ENCODE measurements at regions not wholly inside any gene's neighbourhood (a gene's known extent, or its start where the extent isn't known, plus 50 kb on each side); places are given as distances from the start of the nearest gene placed in this dataset.

DNA sequence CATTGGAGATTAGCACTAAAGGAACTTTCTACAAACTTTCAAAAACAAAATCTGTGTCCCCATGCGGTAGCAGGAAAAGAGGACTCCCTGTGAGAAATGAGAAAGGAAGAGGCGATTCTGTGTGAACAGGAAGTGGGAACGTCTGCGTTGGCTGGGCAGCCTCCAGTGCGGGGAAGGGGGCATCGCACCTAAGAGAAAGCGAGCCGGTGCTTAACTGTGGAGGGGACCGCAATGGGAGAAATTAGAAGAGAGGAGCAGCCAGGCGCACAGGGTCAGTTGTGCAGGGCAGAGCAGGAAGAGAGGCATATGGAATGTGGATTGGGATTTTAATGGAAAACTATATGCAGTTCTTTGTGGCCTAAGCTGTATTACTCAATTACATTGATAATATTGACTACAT is 77.4 kb upstream of the DOCK9 start:
- no peaks in the 10 kb centered on the region for H3K36me3 ChIP-seq (ENCODE audit: insufficient read depth, insufficient read length, low read length)
- no peak for TF ChIP-seq YY1 (IDR thresholded peaks at IDR 0.05; ENCODE audit: insufficient read depth, insufficient read length)
- TF ChIP-seq ZNF274 (IDR thresholded peaks at IDR 0.05; ENCODE audit: low read depth, low read length): no peak
- TF ChIP-seq SUZ12 (IDR thresholded peaks at IDR 0.05; ENCODE audit: extremely low read depth, insufficient read depth, insufficient read length): no peak
- H3K9ac ChIP-seq (ENCODE audit: insufficient read length, low read depth): no peak overlapping the region
- no peak for DNase-seq (ENCODE audit: low read depth, low spot score)
- no peaks in the 10 kb centered on the region for H3K27me3 ChIP-seq (ENCODE audit: insufficient read depth, insufficient read length)
- peaks cover 4% of the 10 kb centered on the region for H3K4me1 ChIP-seq (ENCODE audit: insufficient read depth, insufficient read length)
- no peak overlapping the region for H3K4me3 ChIP-seq (ENCODE audit: insufficient read length, low read depth)
- H3K9me3 ChIP-seq (ENCODE audit: insufficient read depth, low read length): no peaks in the 10 kb centered on the region

DNA sequence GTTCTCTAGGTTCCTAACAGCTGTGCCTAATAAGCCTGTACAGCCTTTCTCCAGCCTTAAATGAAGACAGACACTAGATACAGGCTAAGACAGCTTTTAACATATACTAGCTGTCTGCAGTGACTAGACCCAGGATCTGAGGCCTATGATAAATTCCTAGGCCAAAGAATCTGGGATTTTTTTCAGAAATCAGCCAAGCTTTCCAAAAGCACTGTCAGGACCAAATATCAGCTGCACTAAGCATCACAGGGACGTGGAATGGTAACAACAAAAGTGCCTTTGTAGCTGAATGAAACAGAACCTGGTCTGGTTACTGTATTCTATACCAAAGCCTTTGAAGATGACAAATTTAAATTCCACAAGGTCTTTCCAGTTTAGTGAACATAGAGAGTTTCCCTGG is 77.9 kb upstream of the DOCK9 start:
- no peak for TF ChIP-seq SUZ12 (IDR thresholded peaks at IDR 0.05; ENCODE audit: extremely low read depth, insufficient read depth, insufficient read length)
- TF ChIP-seq YY1 (IDR thresholded peaks at IDR 0.05; ENCODE audit: insufficient read depth, insufficient read length): no peak
- no peak for TF ChIP-seq ZNF274 (IDR thresholded peaks at IDR 0.05; ENCODE audit: low read depth, low read length)
- H3K36me3 ChIP-seq (ENCODE audit: insufficient read depth, insufficient read length, low read length): no peaks in the 10 kb centered on the region
- H3K9me3 ChIP-seq (ENCODE audit: insufficient read depth, low read length): no peaks in the 10 kb centered on the region
- H3K27me3 ChIP-seq (ENCODE audit: insufficient read depth, insufficient read length): no peaks in the 10 kb centered on the region
- peaks cover 4% of the 10 kb centered on the region for H3K4me1 ChIP-seq (ENCODE audit: insufficient read depth, insufficient read length)
- no peak overlapping the region for H3K9ac ChIP-seq (ENCODE audit: insufficient read length, low read depth)
- DNase-seq (ENCODE audit: low read depth, low spot score): no peak
- no peak overlapping the region for H3K4me3 ChIP-seq (ENCODE audit: insufficient read length, low read depth)

DNA sequence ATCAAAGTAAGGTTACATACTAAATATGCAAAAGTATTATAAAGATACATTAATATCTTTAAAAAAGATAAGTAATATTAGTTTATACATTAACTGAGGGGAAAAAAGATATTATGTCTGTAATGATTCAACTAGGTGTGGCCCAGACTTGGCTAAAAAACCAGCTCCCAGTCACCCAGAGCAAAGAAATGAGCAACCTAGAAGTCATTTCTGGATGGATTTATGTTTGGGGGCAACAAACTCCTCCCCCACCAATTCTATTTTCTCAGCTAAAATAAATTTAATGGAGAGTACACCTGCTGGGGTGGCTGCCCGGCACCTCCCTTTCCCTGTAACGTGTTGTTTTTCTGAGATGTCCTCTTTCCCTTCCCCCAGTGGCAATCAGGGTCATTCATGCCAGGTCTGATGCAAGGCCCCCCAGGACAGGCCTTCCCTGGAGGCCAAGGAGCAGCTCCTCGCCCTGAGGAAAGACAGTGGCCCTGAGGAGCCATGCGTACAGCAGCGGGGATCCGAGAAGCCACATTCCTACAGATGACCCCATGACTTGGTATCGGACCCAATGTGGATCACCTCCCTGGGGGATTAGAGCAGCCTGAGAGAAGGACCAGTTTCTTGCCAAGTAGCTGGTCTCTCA is 78.6 kb upstream of the DOCK9 start:
- no peak for DNase-seq (ENCODE audit: low read depth, low spot score)
- TF ChIP-seq YY1 (IDR thresholded peaks at IDR 0.05; ENCODE audit: insufficient read depth, insufficient read length) (no peak), ZNF274 (IDR thresholded peaks at IDR 0.05; ENCODE audit: low read depth, low read length) (no peak), SUZ12 (IDR thresholded peaks at IDR 0.05; ENCODE audit: extremely low read depth, insufficient read depth, insufficient read length) (no peak)
- no peaks in the 10 kb centered on the region for H3K36me3 ChIP-seq (ENCODE audit: insufficient read depth, insufficient read length, low read length)
- H3K4me1 ChIP-seq (ENCODE audit: insufficient read depth, insufficient read length): peaks cover 4% of the 10 kb centered on the region
- H3K27me3 ChIP-seq (ENCODE audit: insufficient read depth, insufficient read length): no peaks in the 10 kb centered on the region
- H3K9me3 ChIP-seq (ENCODE audit: insufficient read depth, low read length): no peaks in the 10 kb centered on the region
- no peak overlapping the region for H3K4me3 ChIP-seq (ENCODE audit: insufficient read length, low read depth)
- no peak overlapping the region for H3K9ac ChIP-seq (ENCODE audit: insufficient read length, low read depth)

DNA sequence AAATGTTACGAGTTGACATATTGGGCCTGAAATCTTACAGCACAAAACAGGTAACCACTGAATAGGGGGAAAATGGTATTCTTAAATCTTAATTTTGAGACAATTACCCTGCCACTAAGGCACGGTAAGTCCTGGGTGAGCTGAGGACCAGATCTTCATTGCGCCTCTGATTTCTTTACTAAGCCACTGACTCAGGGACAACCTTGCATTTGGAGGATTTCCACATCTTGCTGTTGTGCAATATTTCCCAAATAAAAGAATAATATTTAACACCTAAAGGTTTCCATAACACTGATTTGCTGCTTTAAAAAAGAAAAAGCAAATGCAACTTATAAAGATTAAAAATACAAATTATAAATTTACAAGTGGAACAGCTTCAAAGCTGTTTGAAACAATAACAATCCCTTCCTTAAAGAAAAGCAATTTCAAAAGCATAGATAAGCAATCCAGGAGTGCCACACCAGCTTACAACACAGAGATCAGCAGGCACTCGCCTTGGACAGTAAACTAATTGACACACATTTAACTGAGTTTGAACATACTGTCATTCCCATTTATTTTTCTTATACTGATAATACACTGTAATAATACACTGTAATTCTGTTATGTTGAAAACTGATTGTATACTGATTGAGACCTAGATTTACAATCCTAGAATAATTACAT is 79.6 kb upstream of the DOCK9 start:
- Histone ChIP-seq H3K4me1 (ENCODE audit: insufficient read depth, insufficient read length) (peaks cover 4% of the 10 kb centered on the region), H3K36me3 (ENCODE audit: insufficient read depth, insufficient read length, low read length) (no peaks in the 10 kb centered on the region), H3K27me3 (ENCODE audit: insufficient read depth, insufficient read length) (no peaks in the 10 kb centered on the region), H3K4me3 (ENCODE audit: insufficient read length, low read depth) (no peak overlapping the region), H3K9ac (ENCODE audit: insufficient read length, low read depth) (no peak overlapping the region), H3K9me3 (ENCODE audit: insufficient read depth, low read length) (no peaks in the 10 kb centered on the region)
- TF ChIP-seq SUZ12 (IDR thresholded peaks at IDR 0.05; ENCODE audit: extremely low read depth, insufficient read depth, insufficient read length) (no peak), ZNF274 (IDR thresholded peaks at IDR 0.05; ENCODE audit: low read depth, low read length) (no peak), YY1 (IDR thresholded peaks at IDR 0.05; ENCODE audit: insufficient read depth, insufficient read length) (no peak)
- no peak for DNase-seq (ENCODE audit: low read depth, low spot score)

DNA sequence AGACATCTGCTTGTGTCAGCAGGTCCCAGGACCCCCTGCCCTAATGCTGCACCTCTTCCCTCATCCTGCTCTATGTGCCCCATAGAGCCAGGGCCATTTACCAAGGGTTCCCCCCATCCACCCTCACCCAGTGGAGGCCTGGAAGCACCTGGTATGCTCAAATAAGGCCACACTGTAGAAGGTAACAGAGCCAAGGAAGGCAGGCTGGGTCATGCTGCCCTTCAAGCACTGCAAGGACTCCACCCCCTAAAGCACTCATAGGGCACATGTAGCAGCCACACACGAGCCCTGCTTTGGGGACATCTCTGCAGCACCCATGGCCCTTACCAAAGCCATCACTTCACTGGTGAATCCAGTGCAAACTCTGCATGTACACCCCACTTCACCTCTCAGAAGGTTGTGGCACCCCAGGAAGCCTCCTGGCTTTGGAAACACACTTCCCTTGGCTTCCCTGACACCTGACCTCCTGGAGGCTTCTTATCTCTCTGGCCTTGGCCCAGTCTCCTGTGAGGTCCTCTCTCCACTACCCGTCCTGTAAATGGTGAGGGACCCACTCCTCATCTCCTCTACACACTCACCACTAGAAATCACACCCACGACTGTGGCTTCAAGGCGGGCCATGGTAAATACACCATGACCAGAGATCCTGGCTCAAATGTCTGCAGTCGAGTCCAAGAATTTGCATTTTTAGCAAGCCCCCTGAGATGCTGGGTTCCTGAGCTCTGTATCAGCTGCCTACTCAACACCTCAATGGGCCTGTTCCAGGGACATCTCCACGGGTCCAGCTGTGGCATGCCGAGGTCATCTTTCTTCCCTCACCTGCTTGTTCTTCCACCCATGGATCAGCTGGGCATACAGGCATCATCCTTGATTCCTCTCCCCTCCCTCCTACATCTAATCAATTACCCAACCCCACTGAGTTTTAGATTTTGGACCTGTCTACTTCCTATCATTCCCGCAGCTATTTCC is 80.9 kb upstream of the DOCK9 start:
- Histone ChIP-seq H3K4me3 (ENCODE audit: insufficient read length, low read depth) (no peak overlapping the region), H3K36me3 (ENCODE audit: insufficient read depth, insufficient read length, low read length) (no peaks in the 10 kb centered on the region), H3K27me3 (ENCODE audit: insufficient read depth, insufficient read length) (no peaks in the 10 kb centered on the region), H3K4me1 (ENCODE audit: insufficient read depth, insufficient read length) (peaks cover 4% of the 10 kb centered on the region), H3K9ac (ENCODE audit: insufficient read length, low read depth) (no peak overlapping the region), H3K9me3 (ENCODE audit: insufficient read depth, low read length) (no peaks in the 10 kb centered on the region)
- TF ChIP-seq SUZ12 (IDR thresholded peaks at IDR 0.05; ENCODE audit: extremely low read depth, insufficient read depth, insufficient read length) (no peak), ZNF274 (IDR thresholded peaks at IDR 0.05; ENCODE audit: low read depth, low read length) (no peak), YY1 (IDR thresholded peaks at IDR 0.05; ENCODE audit: insufficient read depth, insufficient read length) (no peak)
- no peak for DNase-seq (ENCODE audit: low read depth, low spot score)

DNA sequence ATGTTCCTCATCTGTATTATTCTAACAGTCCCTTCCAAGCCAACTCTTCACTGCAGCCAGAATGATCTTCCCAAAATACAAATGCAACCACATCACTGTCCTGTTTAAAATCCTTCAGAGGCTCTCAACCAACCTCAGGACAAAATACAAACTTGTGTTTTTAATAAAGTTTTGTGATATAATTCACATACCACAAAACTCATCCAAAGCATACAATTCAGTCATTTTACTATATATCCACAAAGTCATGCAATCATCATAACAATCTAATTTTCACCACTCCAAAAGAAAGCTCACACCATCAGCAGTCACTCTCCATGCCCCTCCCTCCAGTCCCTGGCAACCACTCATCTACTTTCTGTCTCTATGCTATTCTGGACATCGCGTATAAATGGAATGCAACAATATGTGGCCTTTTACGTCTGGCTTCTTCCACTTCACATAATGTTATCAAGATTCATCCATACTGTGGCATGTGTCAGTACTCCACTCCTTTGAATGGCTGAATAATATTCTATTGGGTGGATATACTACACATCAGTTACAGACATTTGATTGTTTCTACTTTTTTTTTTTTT is 81.7 kb upstream of the DOCK9 start:
- Histone ChIP-seq H3K4me1 (ENCODE audit: insufficient read depth, insufficient read length) (peaks cover 4% of the 10 kb centered on the region), H3K4me3 (ENCODE audit: insufficient read length, low read depth) (no peak overlapping the region), H3K36me3 (ENCODE audit: insufficient read depth, insufficient read length, low read length) (no peaks in the 10 kb centered on the region), H3K9ac (ENCODE audit: insufficient read length, low read depth) (no peak overlapping the region), H3K27me3 (ENCODE audit: insufficient read depth, insufficient read length) (no peaks in the 10 kb centered on the region), H3K9me3 (ENCODE audit: insufficient read depth, low read length) (no peaks in the 10 kb centered on the region)
- no peak for DNase-seq (ENCODE audit: low read depth, low spot score)
- no peak for TF ChIP-seq YY1 (IDR thresholded peaks at IDR 0.05; ENCODE audit: insufficient read depth, insufficient read length)
- TF ChIP-seq SUZ12 (IDR thresholded peaks at IDR 0.05; ENCODE audit: extremely low read depth, insufficient read depth, insufficient read length): no peak
- TF ChIP-seq ZNF274 (IDR thresholded peaks at IDR 0.05; ENCODE audit: low read depth, low read length): no peak

All from NT2/D1 (cell line).